ENCODE measurements at regions not wholly inside any gene's neighbourhood (a gene's known extent, or its start where the extent isn't known, plus 50 kb on each side); places are given as distances from the start of the nearest gene placed in this dataset.

GRCh38 chr16:61500851-61501250 lies 535.4 kb downstream of the CDH8 start:
- no peak for TF ChIP-seq CTCF (IDR thresholded peaks at IDR 0.05)
- TF ChIP-seq POLR2A (IDR thresholded peaks at IDR 0.05), result no peak

All from testis (tissue), 2 donors.